Osteocyte (in vitro differentiated cells): ENCODE measurements at regions not wholly inside any gene's neighbourhood (a gene's known extent, or its start where the extent isn't known, plus 50 kb on each side); places are given as distances from the start of the nearest gene placed in this dataset.

Experiments
- DNase-seq: peaks from one replicate; pipeline ENCODE4 v3.0.0; 2021; ENCODE audit warnings: mixed read lengths; ENCODE audit not compliant: unreplicated experiment; ENCODE audit errors: extremely low spot score
- H3K27ac Mint-ChIP-seq: one replicate; pipeline ENCODE4 v1.8.0; 2021; ENCODE audit warnings: mild to moderate bottlenecking, mixed read lengths; ENCODE audit not compliant: unreplicated experiment
- H3K27me3 Mint-ChIP-seq: one replicate; pipeline ENCODE4 v1.8.0; 2021; ENCODE audit warnings: mixed read lengths; ENCODE audit not compliant: unreplicated experiment
- H3K36me3 Mint-ChIP-seq: one replicate; pipeline ENCODE4 v1.8.0; 2021; ENCODE audit warnings: mixed read lengths; ENCODE audit not compliant: unreplicated experiment
- H3K4me1 Mint-ChIP-seq: one replicate; pipeline ENCODE4 v1.8.0; 2021; ENCODE audit warnings: mixed read lengths; ENCODE audit not compliant: unreplicated experiment
- H3K4me3 Mint-ChIP-seq: one replicate; pipeline ENCODE4 v1.8.0; 2021; ENCODE audit warnings: mild to moderate bottlenecking, moderate library complexity, mixed read lengths; ENCODE audit not compliant: unreplicated experiment
- H3K9me3 Mint-ChIP-seq: one replicate; pipeline ENCODE4 v1.8.0; 2021; ENCODE audit warnings: mixed read lengths; ENCODE audit not compliant: unreplicated experiment
- CTCF ChIP-seq: fragments of 200-600 bp; sonication (generic); IDR thresholded peaks from 2 replicates; pipeline ENCODE4 v1.5.0; 2021; ENCODE audit warnings: antibody characterized with exemption, mild to moderate bottlenecking, moderate library complexity

GRCh38 chr1:14516974-14517840 lies 81.3 kb upstream of the KAZN start:
- peaks cover 5% of the 10 kb centered on the region for H3K9me3 Mint-ChIP-seq
- peaks cover 7% of the 10 kb centered on the region for H3K4me1 Mint-ChIP-seq
- no peak for DNase-seq
- no peaks in the 10 kb centered on the region for H3K36me3 Mint-ChIP-seq
- H3K4me3 Mint-ChIP-seq = no peak overlapping the region
- no peak for TF ChIP-seq CTCF
- no peak overlapping the region for H3K27ac Mint-ChIP-seq
- H3K27me3 Mint-ChIP-seq = no peaks in the 10 kb centered on the region

- H3K9me3 Mint-ChIP-seq = peaks cover 5% of the 10 kb centered on the region
- peaks cover 7% of the 10 kb centered on the region for H3K4me1 Mint-ChIP-seq
- no peak overlapping the region for H3K4me3 Mint-ChIP-seq
- H3K27ac Mint-ChIP-seq = no peak overlapping the region
- no peak for DNase-seq
- H3K27me3 Mint-ChIP-seq = no peaks in the 10 kb centered on the region
- TF ChIP-seq CTCF = no peak
- H3K36me3 Mint-ChIP-seq = no peaks in the 10 kb centered on the region
Measured at GRCh38 chr1:14517841-14518180, 80.7 kb upstream of the KAZN start.

- Mint-ChIP-seq H3K4me1 (peaks cover 7% of the 10 kb centered on the region), H3K27ac (no peak overlapping the region), H3K27me3 (no peaks in the 10 kb centered on the region), H3K9me3 (peaks cover 5% of the 10 kb centered on the region), H3K36me3 (no peaks in the 10 kb centered on the region), H3K4me3 (no peak overlapping the region)
- TF ChIP-seq CTCF = no peak
- no peak for DNase-seq
Measured at GRCh38 chr1:14519976-14520375, 78.5 kb upstream of the KAZN start.

- H3K4me3 Mint-ChIP-seq = no peak overlapping the region
- no peaks in the 10 kb centered on the region for H3K27me3 Mint-ChIP-seq
- peaks cover 5% of the 10 kb centered on the region for H3K9me3 Mint-ChIP-seq
- H3K27ac Mint-ChIP-seq = no peak overlapping the region
- H3K4me1 Mint-ChIP-seq = peaks cover 7% of the 10 kb centered on the region
- H3K36me3 Mint-ChIP-seq = no peaks in the 10 kb centered on the region
- TF ChIP-seq CTCF = no peak
- DNase-seq = no peak
Measured at GRCh38 chr1:14520514-14521163, 77.8 kb upstream of the KAZN start.

GRCh38 chr1:14521622-14522021 lies 76.9 kb upstream of the KAZN start:
- H3K4me1 Mint-ChIP-seq = peaks cover 7% of the 10 kb centered on the region
- no peak for DNase-seq
- H3K36me3 Mint-ChIP-seq = no peaks in the 10 kb centered on the region
- H3K27ac Mint-ChIP-seq = no peak overlapping the region
- H3K9me3 Mint-ChIP-seq = peaks cover 5% of the 10 kb centered on the region
- H3K27me3 Mint-ChIP-seq = no peaks in the 10 kb centered on the region
- H3K4me3 Mint-ChIP-seq = no peak overlapping the region
- TF ChIP-seq CTCF = no peak
